Fibroblast of lung (primary cell): ENCODE measurements at regions not wholly inside any gene's neighbourhood (a gene's known extent, or its start where the extent isn't known, plus 50 kb on each side); places are given as distances from the start of the nearest gene placed in this dataset.

Experiments
- DNase-seq, 2 donors: peaks; one replicate each; pipeline versions ENCODE4 v3.0.0 to v3.0.0-alpha.2; 2010; ENCODE audit warnings: low read depth in 2 of 2
- H2AFZ ChIP-seq: 2 replicates; pipeline ENCODE4 v1.5.1; 2012; ENCODE audit warnings: low read length, control low read depth, inconsistent platforms
- H3K27ac ChIP-seq: 2 replicates; pipeline ENCODE4 v1.5.1; 2011; ENCODE audit warnings: low read length, control low read depth; ENCODE audit not compliant: insufficient read depth
- H3K27me3 ChIP-seq: 2 replicates; pipeline ENCODE4 v1.5.1; 2011; ENCODE audit warnings: mild to moderate bottlenecking, low read length; ENCODE audit not compliant: control insufficient read depth, insufficient read depth
- H3K36me3 ChIP-seq: 2 replicates; pipeline ENCODE4 v1.5.1; 2011; ENCODE audit warnings: low read length; ENCODE audit not compliant: control insufficient read depth, insufficient read depth
- H3K4me1 ChIP-seq: 2 replicates; pipeline ENCODE4 v1.5.1; 2011; ENCODE audit warnings: low read length; ENCODE audit not compliant: control insufficient read depth, insufficient read depth; ENCODE audit errors: extremely low read depth
- H3K4me2 ChIP-seq: 2 replicates; pipeline ENCODE4 v1.5.1; 2011; ENCODE audit warnings: low read length, control low read depth; ENCODE audit not compliant: insufficient read depth; ENCODE audit errors: extremely low read depth
- H3K4me3 ChIP-seq, 4 experiments: fragments of 200-600 bp in 1 of 4; sonication (generic) in 1 of 4; replicated peaks in 1 of 4; 2 replicates each; pipeline ENCODE4 v1.5.1; 2011 to 2016; ENCODE audit warnings: low read length in 4 of 4, low read depth in 3 of 4, mild to moderate bottlenecking in 3 of 4, control low read depth in 2 of 4, inconsistent platforms in 1 of 4, mixed read lengths in 1 of 4; ENCODE audit not compliant: insufficient read depth in 1 of 4; ENCODE audit errors: control extremely low read depth in 1 of 4
- H3K79me2 ChIP-seq: 2 replicates; pipeline ENCODE4 v1.5.1; 2012; ENCODE audit warnings: mild to moderate bottlenecking, low read length, inconsistent platforms; ENCODE audit not compliant: control insufficient read depth, insufficient read depth
- H3K9ac ChIP-seq: 2 replicates; pipeline ENCODE4 v1.5.1; 2011; ENCODE audit warnings: mild to moderate bottlenecking, low read length, control low read depth; ENCODE audit not compliant: insufficient read depth
- H3K9me3 ChIP-seq: 2 replicates; pipeline ENCODE4 v1.5.1; 2012; ENCODE audit warnings: low read depth, low read length; ENCODE audit not compliant: control insufficient read depth, insufficient read depth
- H4K20me1 ChIP-seq: 2 replicates; pipeline ENCODE4 v1.5.1; 2011; ENCODE audit warnings: low read length; ENCODE audit not compliant: control insufficient read depth, insufficient read depth; ENCODE audit errors: extremely low read depth
- EZH2 ChIP-seq: IDR thresholded peaks from 2 replicates; pipeline ENCODE4 v1.5.1; 2012; ENCODE audit warnings: low read length, control low read depth, mild to moderate bottlenecking; ENCODE audit errors: missing control alignments
- TF ChIP-seq, protein P1 (sequence below), 2 donors: IDR thresholded peaks in 1 of 2; conservative IDR thresholded peaks in 1 of 2; 1 replicate in 1 of 2; 2 replicates in 1 of 2; pipeline ENCODE4 v1.5.1; 2011 to 2012; ENCODE audit warnings: low read length in 2 of 2, control low read depth in 1 of 2, inconsistent platforms in 1 of 2, low read depth in 1 of 2, mild to moderate bottlenecking in 1 of 2

DNA sequence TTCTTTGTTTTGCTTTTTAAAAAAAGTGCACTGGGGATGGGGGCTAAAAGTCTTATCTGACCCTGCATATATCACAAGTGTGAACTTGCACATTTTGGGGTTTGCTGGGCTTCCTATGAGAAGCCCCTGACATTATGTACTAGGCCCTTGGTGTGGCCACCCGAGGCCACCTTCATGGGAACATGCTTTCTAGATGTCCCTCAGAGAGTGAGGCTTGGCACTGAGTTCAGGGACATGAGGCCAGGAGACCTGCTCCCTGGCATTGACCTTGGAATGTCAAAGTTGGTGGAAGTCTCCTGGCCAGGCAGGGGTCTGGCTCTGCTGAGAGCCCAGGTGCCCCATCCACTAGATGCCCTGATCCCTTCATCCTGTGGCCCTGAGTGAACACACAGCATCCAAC lies 536.2 kb downstream of the TCERG1L start:
- no peaks in the 10 kb centered on the region for H3K36me3 ChIP-seq
- no peak overlapping the region for H3K9ac ChIP-seq
- TF ChIP-seq, protein P1, sequence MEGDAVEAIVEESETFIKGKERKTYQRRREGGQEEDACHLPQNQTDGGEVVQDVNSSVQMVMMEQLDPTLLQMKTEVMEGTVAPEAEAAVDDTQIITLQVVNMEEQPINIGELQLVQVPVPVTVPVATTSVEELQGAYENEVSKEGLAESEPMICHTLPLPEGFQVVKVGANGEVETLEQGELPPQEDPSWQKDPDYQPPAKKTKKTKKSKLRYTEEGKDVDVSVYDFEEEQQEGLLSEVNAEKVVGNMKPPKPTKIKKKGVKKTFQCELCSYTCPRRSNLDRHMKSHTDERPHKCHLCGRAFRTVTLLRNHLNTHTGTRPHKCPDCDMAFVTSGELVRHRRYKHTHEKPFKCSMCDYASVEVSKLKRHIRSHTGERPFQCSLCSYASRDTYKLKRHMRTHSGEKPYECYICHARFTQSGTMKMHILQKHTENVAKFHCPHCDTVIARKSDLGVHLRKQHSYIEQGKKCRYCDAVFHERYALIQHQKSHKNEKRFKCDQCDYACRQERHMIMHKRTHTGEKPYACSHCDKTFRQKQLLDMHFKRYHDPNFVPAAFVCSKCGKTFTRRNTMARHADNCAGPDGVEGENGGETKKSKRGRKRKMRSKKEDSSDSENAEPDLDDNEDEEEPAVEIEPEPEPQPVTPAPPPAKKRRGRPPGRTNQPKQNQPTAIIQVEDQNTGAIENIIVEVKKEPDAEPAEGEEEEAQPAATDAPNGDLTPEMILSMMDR (conservative IDR thresholded peaks at IDR 0.05 in 1 of 2, IDR thresholded peaks at IDR 0.05 in 1 of 2; ENCODE audit: low read depth in 1 of 2, low read length in 2 of 2), result no peak
- TF ChIP-seq EZH2, result no peak
- no peaks in the 10 kb centered on the region for H3K27me3 ChIP-seq
- no peak for DNase-seq
- H3K4me1 ChIP-seq, result no peaks in the 10 kb centered on the region
- H3K9me3 ChIP-seq, result no peaks in the 10 kb centered on the region
- no peaks in the 10 kb centered on the region for H4K20me1 ChIP-seq
- H2AFZ ChIP-seq, result no peak overlapping the region
- no peak overlapping the region for H3K27ac ChIP-seq
- H3K79me2 ChIP-seq, result no peaks in the 10 kb centered on the region
- no peak overlapping the region for H3K4me3 ChIP-seq
- no peak overlapping the region for H3K4me2 ChIP-seq

DNA sequence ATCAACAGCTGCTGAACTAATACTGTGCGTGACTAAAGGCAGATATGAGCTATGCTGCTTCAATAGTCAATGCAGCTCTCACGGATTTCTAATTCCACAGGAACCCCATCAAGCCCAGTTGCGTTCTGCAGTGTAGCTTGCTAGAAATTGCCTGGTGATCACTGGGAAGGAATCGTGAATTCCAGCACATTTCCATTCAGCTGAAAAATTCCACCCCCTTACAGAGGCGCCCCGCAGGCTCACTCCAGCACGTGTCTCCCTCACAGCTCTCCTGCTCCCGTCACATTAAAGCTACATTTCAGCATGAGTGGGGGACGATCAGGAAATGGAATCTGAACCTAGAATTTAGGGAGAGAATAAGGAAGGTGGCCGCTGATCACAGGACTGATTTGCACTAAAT lies 534.8 kb downstream of the TCERG1L start:
- Histone ChIP-seq H3K9ac (no peak overlapping the region), H2AFZ (no peak overlapping the region), H3K4me3 (no peak overlapping the region), H3K27ac (no peak overlapping the region), H3K36me3 (no peaks in the 10 kb centered on the region), H3K79me2 (no peaks in the 10 kb centered on the region), H3K27me3 (no peaks in the 10 kb centered on the region), H3K4me2 (no peak overlapping the region), H4K20me1 (no peaks in the 10 kb centered on the region), H3K9me3 (no peaks in the 10 kb centered on the region), H3K4me1 (no peaks in the 10 kb centered on the region)
- DNase-seq, result no peak
- TF ChIP-seq, protein P1 (conservative IDR thresholded peaks at IDR 0.05 in 1 of 2, IDR thresholded peaks at IDR 0.05 in 1 of 2; ENCODE audit: low read depth in 1 of 2, low read length in 2 of 2), result no peak
- TF ChIP-seq EZH2, result no peak

DNA sequence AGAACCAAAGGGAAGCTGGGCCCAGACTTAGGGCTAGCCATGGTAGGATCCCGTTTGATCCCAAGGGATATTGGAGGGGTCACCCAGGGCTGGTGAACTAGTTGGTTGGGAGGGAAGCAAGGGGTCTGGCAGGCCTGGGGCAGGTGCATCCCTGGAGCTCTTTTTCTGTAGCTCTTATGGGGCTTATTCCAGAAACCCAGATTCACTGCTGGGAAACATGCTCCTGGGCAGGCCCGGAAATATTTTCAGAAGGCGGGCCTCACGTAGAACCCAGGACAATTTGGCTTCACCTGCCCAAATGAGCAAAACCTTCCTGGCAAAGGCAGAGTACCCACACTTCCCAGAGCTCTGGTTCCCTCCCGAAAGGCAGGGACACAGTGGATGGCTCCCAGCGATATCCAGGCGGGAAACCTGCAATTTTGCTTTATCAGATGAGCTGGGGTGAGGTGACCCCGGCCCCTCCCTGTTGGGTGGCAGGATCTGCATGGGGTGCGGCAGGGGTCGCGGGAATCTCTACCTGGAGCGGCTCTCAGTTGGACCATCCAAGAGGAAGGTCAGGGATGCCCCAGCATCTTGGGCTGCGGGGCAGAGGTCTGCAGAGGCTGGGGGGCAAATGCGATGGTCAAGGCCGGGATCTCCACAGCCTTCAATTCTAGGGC lies 533.9 kb downstream of the TCERG1L start:
- Histone ChIP-seq H3K4me2 (no peak overlapping the region), H4K20me1 (no peaks in the 10 kb centered on the region), H3K4me1 (no peaks in the 10 kb centered on the region), H3K9ac (no peak overlapping the region), H3K79me2 (no peaks in the 10 kb centered on the region), H3K4me3 (no peak overlapping the region), H2AFZ (no peak overlapping the region), H3K27ac (no peak overlapping the region), H3K36me3 (no peaks in the 10 kb centered on the region), H3K27me3 (no peaks in the 10 kb centered on the region), H3K9me3 (no peaks in the 10 kb centered on the region)
- TF ChIP-seq, protein P1 (conservative IDR thresholded peaks at IDR 0.05 in 1 of 2, IDR thresholded peaks at IDR 0.05 in 1 of 2; ENCODE audit: low read depth in 1 of 2, low read length in 2 of 2), result no peak
- no peak for TF ChIP-seq EZH2
- no peak for DNase-seq
